ENCODE measurements at regions not wholly inside any gene's neighbourhood (a gene's known extent, or its start where the extent isn't known, plus 50 kb on each side); places are given as distances from the start of the nearest gene placed in this dataset.

DNA sequence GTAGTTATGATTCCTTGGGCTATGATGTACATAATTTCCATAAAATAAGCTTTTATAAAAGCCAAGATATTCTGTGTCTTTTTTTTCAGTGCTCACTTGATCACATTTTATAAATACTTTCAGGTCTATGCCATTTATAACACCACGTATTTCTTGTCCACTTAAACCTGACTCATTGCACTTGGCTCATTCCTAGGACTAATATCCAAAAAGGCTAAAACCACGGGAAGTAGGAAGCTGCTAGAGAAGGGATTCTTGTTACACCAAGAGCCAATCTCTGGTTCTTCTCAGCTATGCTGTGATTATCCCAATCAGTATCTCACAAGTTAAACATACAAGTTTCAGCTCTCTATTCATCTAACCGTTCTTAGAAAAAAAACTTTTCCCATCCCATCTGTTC is 80.4 kb upstream of the CDH6 start:
- no peak overlapping the region for H3K27ac Mint-ChIP-seq
- Histone ChIP-seq H3K27me3 (ENCODE audit: insufficient read depth, low read length) (no peaks in the 10 kb centered on the region), H3K4me3 (ENCODE audit: low read length in 2 of 2) (no peak overlapping the region), H3K27ac (ENCODE audit: low read depth, low read length) (no peak overlapping the region), H3K36me3 (ENCODE audit: insufficient read depth, low read length) (no peaks in the 10 kb centered on the region), H3K9me3 (ENCODE audit: control insufficient read depth in 1 of 2, low read length in 2 of 2) (no peaks in the 10 kb centered on the region), H3K4me1 (ENCODE audit: insufficient read depth, low read length) (no peaks in the 10 kb centered on the region)
- ChIA-PET POLR2A (ENCODE audit: partially characterized antibody) (no interaction called here), CTCF (ENCODE audit: partially characterized antibody) (no interaction called here)
- no peaks in the 10 kb centered on the region for H3K36me3 Mint-ChIP-seq
- no peaks in the 10 kb centered on the region for H3K4me1 Mint-ChIP-seq
- peaks cover 0 to 5% (median under 1%) of the 10 kb centered on the region in 8 donors for H3K9me3 Mint-ChIP-seq
- H3K27me3 Mint-ChIP-seq: no peaks in the 10 kb centered on the region
- no peak for DNase-seq
- intact Hi-C loops (cut with micrococcal nuclease): no loop called here
- H3K4me3 Mint-ChIP-seq: no peak overlapping the region

DNA sequence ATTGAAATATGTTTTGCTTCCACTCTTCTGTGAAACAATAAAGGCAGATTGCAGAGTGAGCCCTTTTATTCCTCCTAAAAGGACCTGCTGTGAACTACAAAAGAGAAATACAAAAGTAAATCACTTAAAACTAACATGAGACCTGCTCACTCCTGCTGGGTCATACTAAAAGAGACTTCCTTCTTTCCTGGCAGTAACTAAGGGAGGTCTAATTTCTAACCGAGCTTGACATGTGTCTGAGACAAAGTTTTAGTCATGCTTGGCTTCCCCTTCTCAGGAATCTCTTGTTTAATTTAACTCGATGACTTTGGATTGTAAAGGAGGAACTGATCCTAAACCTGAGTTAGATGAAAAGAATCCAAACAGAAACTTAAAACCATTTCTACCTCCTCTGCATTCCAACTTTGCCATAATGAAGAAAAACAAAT is 86.4 kb upstream of the CDH6 start:
- ChIA-PET POLR2A (ENCODE audit: partially characterized antibody) (no interaction called here), CTCF (ENCODE audit: partially characterized antibody) (no interaction called here)
- Histone ChIP-seq H3K27ac (ENCODE audit: low read depth, low read length) (no peak overlapping the region), H3K4me3 (ENCODE audit: low read length in 2 of 2) (no peak overlapping the region), H3K9me3 (ENCODE audit: control insufficient read depth in 1 of 2, low read length in 2 of 2) (no peaks in the 10 kb centered on the region), H3K4me1 (ENCODE audit: insufficient read depth, low read length) (no peaks in the 10 kb centered on the region), H3K27me3 (ENCODE audit: insufficient read depth, low read length) (no peaks in the 10 kb centered on the region), H3K36me3 (ENCODE audit: insufficient read depth, low read length) (no peaks in the 10 kb centered on the region)
- Mint-ChIP-seq H3K36me3 (no peaks in the 10 kb centered on the region), H3K4me1 (no peaks in the 10 kb centered on the region), H3K4me3 (no peak overlapping the region), H3K9me3 (peaks cover 0 to 5% (median 0%) of the 10 kb centered on the region in 8 donors), H3K27me3 (no peaks in the 10 kb centered on the region), H3K27ac (no peak overlapping the region)
- intact Hi-C loops (cut with micrococcal nuclease): no loop called here
- DNase-seq: no peak

DNA sequence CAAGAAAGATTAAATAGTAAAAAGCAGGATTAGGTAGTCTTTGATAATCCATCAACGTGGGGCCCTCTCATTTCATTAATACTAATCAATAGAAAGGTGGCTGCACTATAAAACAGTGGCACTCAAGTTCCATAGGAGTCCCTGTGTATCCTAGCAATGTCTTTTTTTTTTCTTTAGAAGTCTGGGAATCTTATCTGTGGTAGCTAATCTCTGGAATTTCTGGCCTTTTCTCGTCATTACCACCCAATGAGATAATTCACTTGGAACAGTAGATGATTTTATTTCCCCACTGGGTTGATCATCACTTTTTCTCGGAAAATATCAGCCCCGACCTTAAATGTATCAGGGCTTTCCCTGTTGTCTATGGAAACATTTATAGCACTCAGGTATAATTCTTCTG is 86.8 kb upstream of the CDH6 start:
- intact Hi-C loops (cut with micrococcal nuclease): no loop called here
- H3K36me3 ChIP-seq (ENCODE audit: insufficient read depth, low read length): no peaks in the 10 kb centered on the region
- Mint-ChIP-seq H3K27me3 (no peaks in the 10 kb centered on the region), H3K4me3 (no peak overlapping the region), H3K27ac (no peak overlapping the region), H3K36me3 (no peaks in the 10 kb centered on the region), H3K4me1 (no peaks in the 10 kb centered on the region), H3K9me3 (peaks cover 0 to 5% (median 0%) of the 10 kb centered on the region in 8 donors)
- H3K4me1 ChIP-seq (ENCODE audit: insufficient read depth, low read length): no peaks in the 10 kb centered on the region
- no peak for DNase-seq
- H3K4me3 ChIP-seq (ENCODE audit: low read length in 2 of 2): no peak overlapping the region
- H3K27ac ChIP-seq (ENCODE audit: low read depth, low read length): no peak overlapping the region
- no peaks in the 10 kb centered on the region for H3K9me3 ChIP-seq (ENCODE audit: control insufficient read depth in 1 of 2, low read length in 2 of 2)
- no peaks in the 10 kb centered on the region for H3K27me3 ChIP-seq (ENCODE audit: insufficient read depth, low read length)
- CTCF ChIA-PET (ENCODE audit: partially characterized antibody): no interaction called here
- POLR2A ChIA-PET (ENCODE audit: partially characterized antibody): no interaction called here

DNA sequence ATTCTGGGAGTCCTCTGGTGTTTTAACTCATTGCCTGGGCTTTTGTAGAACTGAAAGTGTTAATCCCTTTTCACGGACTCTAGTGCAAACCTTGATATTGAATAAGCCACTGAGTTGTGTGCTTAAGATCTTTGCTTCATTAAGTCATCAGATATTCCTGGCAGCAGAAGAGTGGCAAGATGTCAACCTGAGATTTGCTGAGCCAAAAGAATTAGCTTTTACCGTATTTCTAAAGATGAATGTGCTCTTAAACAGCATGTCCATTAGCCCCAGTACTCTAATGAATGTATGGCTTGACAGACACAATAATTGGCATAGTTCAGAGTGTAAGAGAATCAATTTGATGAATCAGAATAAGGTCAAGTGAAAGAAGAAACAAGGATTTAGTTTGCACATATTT is 87.2 kb upstream of the CDH6 start:
- no peak for DNase-seq
- Mint-ChIP-seq H3K9me3 (peaks cover 0 to 5% (median 0%) of the 10 kb centered on the region in 8 donors), H3K4me1 (no peaks in the 10 kb centered on the region)

DNA sequence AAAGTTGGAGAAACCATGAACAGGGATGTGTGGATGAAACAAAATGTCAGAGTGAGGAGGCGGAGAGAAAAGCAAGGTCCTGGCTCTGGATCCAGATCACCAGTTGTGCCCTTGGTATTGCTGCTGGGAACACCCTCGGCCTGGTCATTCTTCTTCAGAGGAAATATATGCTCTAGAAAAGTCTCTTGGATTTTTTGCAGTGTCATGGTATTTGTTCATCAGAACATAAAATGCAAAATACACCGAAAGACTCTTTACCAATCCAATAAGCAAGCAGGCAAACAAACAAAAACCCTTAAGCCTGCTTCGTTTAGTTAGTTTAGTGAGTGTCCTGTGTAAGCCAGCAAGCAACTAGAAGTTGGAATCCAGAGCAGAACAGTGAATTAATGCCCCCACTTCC is 88.7 kb upstream of the CDH6 start:
- Mint-ChIP-seq H3K27ac (no peak overlapping the region), H3K4me3 (no peak overlapping the region), H3K4me1 (no peaks in the 10 kb centered on the region), H3K9me3 (peaks cover 0 to 5% (median 0%) of the 10 kb centered on the region in 8 donors), H3K27me3 (no peaks in the 10 kb centered on the region), H3K36me3 (no peaks in the 10 kb centered on the region)
- CTCF ChIA-PET (ENCODE audit: partially characterized antibody): no interaction called here
- intact Hi-C loops (cut with micrococcal nuclease): no loop called here
- Histone ChIP-seq H3K27me3 (ENCODE audit: insufficient read depth, low read length) (no peaks in the 10 kb centered on the region), H3K27ac (ENCODE audit: low read depth, low read length) (no peak overlapping the region), H3K36me3 (ENCODE audit: insufficient read depth, low read length) (no peaks in the 10 kb centered on the region), H3K4me1 (ENCODE audit: insufficient read depth, low read length) (no peaks in the 10 kb centered on the region), H3K9me3 (ENCODE audit: control insufficient read depth in 1 of 2, low read length in 2 of 2) (no peaks in the 10 kb centered on the region), H3K4me3 (ENCODE audit: low read length in 2 of 2) (no peak overlapping the region)
- DNase-seq: no peak
- POLR2A ChIA-PET (ENCODE audit: partially characterized antibody): no interaction called here

More for the DNA sequence above, 87.2 kb upstream of the CDH6 start:
- ChIA-PET CTCF (ENCODE audit: partially characterized antibody) (no interaction called here), POLR2A (ENCODE audit: partially characterized antibody) (no interaction called here)
- Histone ChIP-seq H3K27me3 (ENCODE audit: insufficient read depth, low read length) (no peaks in the 10 kb centered on the region), H3K36me3 (ENCODE audit: insufficient read depth, low read length) (no peaks in the 10 kb centered on the region), H3K4me3 (ENCODE audit: low read length in 2 of 2) (no peak overlapping the region), H3K27ac (ENCODE audit: low read depth, low read length) (no peak overlapping the region), H3K9me3 (ENCODE audit: control insufficient read depth in 1 of 2, low read length in 2 of 2) (no peaks in the 10 kb centered on the region), H3K4me1 (ENCODE audit: insufficient read depth, low read length) (no peaks in the 10 kb centered on the region)
- Mint-ChIP-seq H3K36me3 (no peaks in the 10 kb centered on the region), H3K27ac (no peak overlapping the region), H3K27me3 (no peaks in the 10 kb centered on the region), H3K4me3 (no peak overlapping the region)
- intact Hi-C loops (cut with micrococcal nuclease): no loop called here

DNA sequence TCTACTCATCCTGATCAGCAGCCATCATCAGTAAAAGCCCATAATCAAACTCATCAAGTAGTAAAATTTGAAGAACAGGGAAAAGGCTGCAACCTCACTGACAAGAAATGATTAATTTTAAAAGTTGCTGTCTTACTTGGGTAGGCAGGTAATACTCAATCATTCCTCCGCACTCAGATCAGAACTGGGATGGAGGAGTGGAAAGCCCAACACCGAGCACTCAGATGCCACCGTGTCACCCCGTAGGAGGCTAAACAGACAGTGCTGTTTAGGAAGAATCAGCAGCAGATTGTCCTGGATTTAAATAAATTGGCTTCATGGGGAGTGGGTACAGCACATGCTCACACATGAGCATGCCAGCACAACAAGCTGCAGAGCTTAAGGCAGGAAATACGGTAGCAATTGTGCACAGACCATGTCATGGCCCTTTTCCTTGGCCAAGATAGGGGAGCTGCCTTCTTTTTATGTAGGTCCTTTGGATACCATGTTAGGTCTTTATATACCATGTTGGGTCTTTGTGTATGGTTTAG is 92.6 kb upstream of the CDH6 start:
- Mint-ChIP-seq H3K4me3 (no peak overlapping the region), H3K4me1 (no peaks in the 10 kb centered on the region), H3K36me3 (no peaks in the 10 kb centered on the region), H3K27ac (no peak overlapping the region), H3K9me3 (peaks cover 0 to 3% (median 0%) of the 10 kb centered on the region in 8 donors), H3K27me3 (no peaks in the 10 kb centered on the region)
- no peak overlapping the region for H3K4me3 ChIP-seq (ENCODE audit: low read length in 2 of 2)
- H3K36me3 ChIP-seq (ENCODE audit: insufficient read depth, low read length): no peaks in the 10 kb centered on the region
- DNase-seq: no peak
- intact Hi-C loops (cut with micrococcal nuclease): no loop called here
- no peaks in the 10 kb centered on the region for H3K4me1 ChIP-seq (ENCODE audit: insufficient read depth, low read length)
- no peak overlapping the region for H3K27ac ChIP-seq (ENCODE audit: low read depth, low read length)
- POLR2A ChIA-PET (ENCODE audit: partially characterized antibody): no interaction called here
- CTCF ChIA-PET (ENCODE audit: partially characterized antibody): no interaction called here
- no peaks in the 10 kb centered on the region for H3K27me3 ChIP-seq (ENCODE audit: insufficient read depth, low read length)
- H3K9me3 ChIP-seq (ENCODE audit: control insufficient read depth in 1 of 2, low read length in 2 of 2): no peaks in the 10 kb centered on the region

DNA sequence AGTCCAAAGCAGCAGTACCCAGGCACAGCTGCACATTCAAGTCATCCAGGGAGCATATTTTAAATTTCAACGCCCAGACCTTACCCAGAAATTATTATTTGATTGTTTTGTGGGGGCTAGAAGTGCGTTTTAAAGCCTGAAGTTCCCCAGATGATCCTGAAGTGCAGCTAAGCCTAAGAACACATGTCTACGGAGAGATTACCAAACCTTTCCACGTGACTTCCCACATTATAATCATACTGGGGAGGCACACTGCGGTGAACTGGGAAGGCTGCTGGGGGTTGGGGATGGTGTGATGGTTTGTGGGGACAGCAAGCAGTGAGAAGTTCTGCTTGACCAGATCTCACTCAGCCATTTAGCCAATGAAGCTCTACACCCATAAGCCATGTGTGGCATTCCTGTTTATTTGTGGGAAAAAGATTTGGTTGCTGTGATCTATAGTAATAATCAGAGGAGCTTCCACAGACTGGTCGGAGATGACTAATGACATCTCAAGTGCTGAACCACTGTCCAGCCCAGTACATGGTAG is 93.4 kb upstream of the CDH6 start:
- Mint-ChIP-seq H3K27me3 (no peaks in the 10 kb centered on the region), H3K4me1 (no peaks in the 10 kb centered on the region), H3K36me3 (no peaks in the 10 kb centered on the region), H3K27ac (no peak overlapping the region), H3K4me3 (no peak overlapping the region), H3K9me3 (peaks cover 0 to 3% (median 0%) of the 10 kb centered on the region in 8 donors)
- Histone ChIP-seq H3K27me3 (ENCODE audit: insufficient read depth, low read length) (no peaks in the 10 kb centered on the region), H3K27ac (ENCODE audit: low read depth, low read length) (no peak overlapping the region), H3K4me3 (ENCODE audit: low read length in 2 of 2) (no peak overlapping the region), H3K36me3 (ENCODE audit: insufficient read depth, low read length) (no peaks in the 10 kb centered on the region), H3K9me3 (ENCODE audit: control insufficient read depth in 1 of 2, low read length in 2 of 2) (no peaks in the 10 kb centered on the region), H3K4me1 (ENCODE audit: insufficient read depth, low read length) (no peaks in the 10 kb centered on the region)
- POLR2A ChIA-PET (ENCODE audit: partially characterized antibody): no interaction called here
- CTCF ChIA-PET (ENCODE audit: partially characterized antibody): no interaction called here
- DNase-seq: no peak
- intact Hi-C loops (cut with micrococcal nuclease): no loop called here

DNA sequence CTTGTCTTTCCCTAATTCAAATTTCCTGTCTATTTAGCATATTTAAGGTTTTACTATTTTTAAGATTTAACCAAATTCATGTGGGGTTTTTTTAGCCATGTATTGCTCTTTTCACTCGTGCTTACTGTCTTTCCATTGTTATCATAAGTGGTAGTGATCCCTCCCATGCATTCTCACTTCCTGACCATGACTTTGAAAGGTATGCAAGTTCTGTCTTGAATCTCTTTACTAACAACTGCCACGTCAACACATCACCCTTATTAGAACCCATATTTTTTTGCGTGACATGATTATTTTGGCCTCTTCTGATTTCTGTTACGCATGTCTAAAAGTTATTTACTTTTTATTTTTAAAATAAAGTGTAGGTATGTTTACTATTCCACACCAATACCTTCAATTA is 94.7 kb upstream of the CDH6 start:
- Histone ChIP-seq H3K27me3 (ENCODE audit: insufficient read depth, low read length) (no peaks in the 10 kb centered on the region), H3K27ac (ENCODE audit: low read depth, low read length) (no peak overlapping the region), H3K36me3 (ENCODE audit: insufficient read depth, low read length) (no peaks in the 10 kb centered on the region), H3K9me3 (ENCODE audit: control insufficient read depth in 1 of 2, low read length in 2 of 2) (no peaks in the 10 kb centered on the region), H3K4me1 (ENCODE audit: insufficient read depth, low read length) (no peaks in the 10 kb centered on the region), H3K4me3 (ENCODE audit: low read length in 2 of 2) (no peak overlapping the region)
- H3K27me3 Mint-ChIP-seq: no peaks in the 10 kb centered on the region
- CTCF ChIA-PET (ENCODE audit: partially characterized antibody): no interaction called here
- intact Hi-C loops (cut with micrococcal nuclease): no loop called here
- no peak overlapping the region for H3K27ac Mint-ChIP-seq
- no peak overlapping the region for H3K4me3 Mint-ChIP-seq
- POLR2A ChIA-PET (ENCODE audit: partially characterized antibody): no interaction called here
- H3K4me1 Mint-ChIP-seq: no peaks in the 10 kb centered on the region
- DNase-seq: no peak
- no peaks in the 10 kb centered on the region for H3K36me3 Mint-ChIP-seq
- peaks cover 0 to 3% (median 0%) of the 10 kb centered on the region in 8 donors for H3K9me3 Mint-ChIP-seq

Data from CD4-positive, alpha-beta memory T cell (primary cell).